Effector CD4-positive, alpha-beta T cell (primary cell): ENCODE measurements at regions not wholly inside any gene's neighbourhood (a gene's known extent, or its start where the extent isn't known, plus 50 kb on each side); places are given as distances from the start of the nearest gene placed in this dataset.

Source experiments
- DNase-seq: peaks from one replicate; pipeline ENCODE4 v3.0.0-alpha.2; 2020

DNA sequence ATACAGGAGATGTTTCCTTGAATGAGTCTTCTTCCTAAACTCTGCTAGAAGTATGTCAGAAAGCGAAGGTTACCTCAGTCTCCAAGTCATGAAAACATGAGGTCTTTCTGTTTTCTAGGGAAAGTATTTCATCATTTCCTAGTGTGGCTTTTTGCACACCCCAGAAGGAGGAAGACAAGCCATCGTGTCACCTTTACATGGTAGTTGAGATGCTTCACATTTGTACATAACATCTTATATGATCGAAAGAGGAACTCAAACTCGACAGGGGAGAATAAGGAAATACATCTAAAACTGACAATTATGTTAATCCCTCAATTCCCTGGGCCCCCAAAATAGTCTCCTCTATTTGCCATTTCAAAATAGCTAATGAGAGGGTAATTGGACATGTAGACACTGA, 214.1 kb upstream of the PLEKHG7 start:
- no peak for DNase-seq

DNA sequence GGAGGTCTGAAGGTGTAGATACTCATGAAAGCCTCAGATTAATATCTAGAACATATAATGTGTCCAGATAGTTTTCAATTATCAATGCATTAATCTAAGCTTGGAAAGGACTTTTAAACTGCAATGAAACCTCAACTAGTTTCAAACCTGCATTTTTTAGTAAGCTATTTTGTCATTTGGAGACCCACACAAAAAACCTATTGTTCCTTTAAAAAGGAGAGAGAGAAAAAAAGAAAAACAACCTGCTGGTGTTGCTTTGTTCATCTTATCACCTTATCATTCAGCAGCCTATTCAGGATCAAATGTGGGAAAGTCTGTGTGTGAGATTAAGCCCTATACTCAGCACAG, 215.7 kb upstream of the PLEKHG7 start:
- DNase-seq, result no peak

DNA sequence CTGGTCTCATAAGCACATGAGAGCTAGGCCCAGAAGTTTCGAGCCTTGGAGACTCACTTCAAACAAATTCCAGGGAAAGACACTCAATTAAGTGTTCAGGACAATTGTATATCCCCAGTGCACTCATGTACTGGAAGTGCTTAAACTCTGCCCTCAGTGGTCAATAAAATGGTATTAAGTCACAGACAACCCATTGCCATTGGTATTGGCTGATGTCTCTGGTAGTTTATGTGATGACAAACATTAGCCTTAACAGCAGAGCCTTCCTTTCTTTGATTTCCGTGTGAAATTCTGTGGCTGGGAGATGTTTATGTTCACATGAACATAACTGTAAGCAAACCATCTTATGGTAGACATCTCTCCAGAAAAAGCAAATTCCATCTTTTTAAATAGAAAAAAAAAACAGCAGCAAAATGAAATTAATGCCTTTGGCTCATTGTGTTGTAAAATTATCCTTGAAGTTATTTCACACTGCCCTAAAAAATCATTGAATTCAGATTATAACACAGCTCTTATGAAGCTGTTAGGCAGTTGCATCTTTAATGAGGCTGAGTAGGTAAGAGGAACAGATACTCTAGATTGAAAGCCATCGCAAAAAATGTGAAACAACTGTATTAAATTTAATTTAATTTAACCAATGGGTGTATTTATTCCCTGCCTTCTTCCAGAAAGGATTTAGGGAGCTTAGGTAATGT, 216.2 kb upstream of the PLEKHG7 start:
- DNase-seq, result no peak

DNA sequence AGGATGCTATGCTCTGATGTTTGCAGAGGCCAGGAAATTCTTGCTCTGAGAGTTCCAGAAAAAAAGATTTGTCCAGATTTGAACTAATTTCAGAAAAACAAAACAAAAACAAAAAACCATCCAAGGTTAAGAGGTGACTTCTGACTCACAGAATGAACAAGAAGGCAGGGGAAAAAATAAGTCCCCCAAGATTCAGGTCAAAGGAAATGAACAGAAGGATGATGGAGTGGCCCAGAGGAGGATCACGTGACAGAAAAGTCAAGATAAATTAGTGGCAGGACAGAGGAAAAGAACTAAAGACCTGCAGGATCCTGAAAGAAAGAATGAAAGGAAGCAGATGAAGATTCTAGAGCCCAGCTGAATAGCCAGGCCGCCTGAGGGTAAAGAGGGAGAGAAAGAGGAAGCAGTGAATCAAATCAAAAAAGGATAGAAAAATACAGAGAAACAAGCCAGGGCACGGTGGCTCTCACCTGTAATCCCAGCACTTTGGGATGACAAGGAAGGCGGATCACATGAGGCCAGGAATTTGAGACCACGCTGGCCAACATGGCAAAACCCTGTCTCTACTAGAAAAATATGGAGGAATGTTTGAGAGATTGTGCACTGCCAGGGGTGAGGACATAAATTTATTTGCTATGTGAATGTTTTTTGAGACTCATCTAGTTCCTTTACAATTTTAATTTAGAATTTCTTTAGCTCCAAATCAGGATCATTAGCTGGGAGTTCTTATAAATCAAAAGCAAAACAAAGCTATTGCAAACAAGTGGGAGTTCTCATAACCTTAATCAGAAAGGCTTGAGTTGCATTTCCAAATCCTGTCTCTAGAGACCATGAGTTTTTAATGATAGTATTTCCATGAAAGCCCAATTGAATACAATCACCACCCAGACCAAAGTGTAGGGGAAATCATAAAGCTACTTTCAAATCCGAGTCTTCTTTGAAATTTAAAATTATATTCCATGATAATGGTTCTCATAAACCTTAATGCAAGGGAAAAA, 217.1 kb upstream of the PLEKHG7 start:
- DNase-seq, result no peak

DNA sequence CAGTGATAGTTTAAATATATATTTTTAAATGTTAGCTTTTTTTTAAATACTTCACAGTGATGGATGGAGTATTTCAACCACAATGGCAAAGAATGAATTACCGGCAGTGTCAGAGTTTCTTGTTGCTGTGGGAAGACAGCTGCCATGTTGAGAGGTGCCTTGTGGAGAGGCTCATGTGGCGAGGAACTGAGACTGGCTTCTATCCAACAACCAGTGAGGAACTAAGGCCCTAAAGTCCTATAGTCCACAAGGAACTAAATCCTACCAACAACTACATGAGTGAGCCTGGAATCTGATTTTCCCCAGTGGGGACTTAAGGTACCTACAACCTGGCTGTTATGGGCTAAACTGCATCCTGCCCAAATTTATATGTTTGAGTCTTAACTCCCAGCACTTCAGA, 220.2 kb upstream of the PLEKHG7 start:
- no peak for DNase-seq

DNA sequence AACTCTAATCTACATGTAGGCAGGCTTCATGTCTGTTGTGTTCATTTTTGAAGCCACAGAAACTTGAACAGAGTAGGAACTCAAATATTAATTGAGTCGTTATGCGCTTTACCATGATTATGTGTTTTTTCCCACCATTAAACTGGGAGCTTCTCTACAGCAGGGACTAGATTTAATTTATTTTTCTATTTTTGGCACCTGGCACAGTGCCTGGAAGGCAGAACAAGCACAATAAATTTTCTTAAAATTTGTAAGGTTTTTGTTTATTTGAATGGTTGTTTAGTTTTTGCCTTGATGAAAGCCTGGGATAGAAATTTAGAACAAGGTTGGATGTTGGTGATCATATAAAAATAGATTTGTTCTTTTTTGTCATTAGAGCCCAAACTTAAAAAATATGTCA, 221.7 kb upstream of the PLEKHG7 start:
- no peak for DNase-seq

DNA sequence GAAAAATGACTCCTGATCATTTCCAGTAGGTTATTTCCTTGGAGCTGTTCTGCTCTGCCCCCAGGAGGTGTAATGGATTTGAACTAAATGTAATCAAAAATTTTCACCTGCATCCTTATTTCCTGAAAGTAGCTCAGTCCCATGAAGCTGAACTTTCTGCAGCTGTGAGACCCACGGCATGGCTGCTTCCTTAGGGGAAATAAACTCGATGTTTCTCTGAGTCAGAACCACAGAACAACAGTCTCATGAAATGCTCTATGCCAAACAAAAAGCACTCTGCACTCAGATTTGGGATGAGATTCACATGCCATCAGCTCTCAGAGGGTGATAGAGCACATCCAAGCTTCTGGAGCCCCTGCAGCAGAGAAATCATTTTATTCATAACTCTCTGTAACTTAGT, 224.1 kb upstream of the PLEKHG7 start:
- no peak for DNase-seq

DNA sequence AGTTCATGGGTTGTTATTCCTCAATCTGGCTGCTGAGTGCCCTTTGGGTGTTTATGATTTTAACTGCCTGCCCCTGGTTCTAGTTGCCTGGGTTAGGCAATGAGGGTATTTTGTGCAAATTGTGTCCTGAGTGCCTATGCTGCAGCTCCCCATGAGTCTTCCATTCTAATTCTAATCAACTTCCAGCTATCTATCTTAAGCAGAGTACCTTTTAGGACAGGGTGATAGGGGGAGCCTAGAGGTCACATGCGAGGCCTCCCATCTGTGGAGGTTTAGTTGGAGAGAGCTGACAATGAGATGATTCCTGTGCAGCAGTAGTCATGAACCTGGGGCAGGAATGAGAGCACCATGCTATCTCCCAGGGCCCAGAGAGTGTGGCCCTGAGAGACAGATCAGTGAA, 225.9 kb upstream of the PLEKHG7 start:
- DNase-seq, result no peak

DNA sequence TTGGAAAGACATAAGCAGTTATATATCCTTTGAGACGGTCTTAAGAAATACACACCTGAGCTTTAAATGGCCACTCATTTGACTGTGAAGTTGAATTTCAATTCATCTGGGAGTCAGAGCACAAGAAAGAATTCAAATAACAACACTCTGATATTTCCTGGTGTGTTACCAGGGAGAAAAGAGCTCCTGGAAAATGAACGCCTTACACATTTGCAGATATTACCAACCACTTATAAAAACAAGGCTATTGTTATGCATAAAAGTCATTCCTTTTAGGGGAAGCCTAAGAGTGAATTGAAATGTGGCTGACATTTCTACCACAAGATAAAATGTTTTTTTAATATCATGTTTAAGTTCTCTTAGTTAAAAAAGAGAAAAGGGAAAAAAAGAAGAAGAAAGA, 229.2 kb upstream of the PLEKHG7 start:
- no peak for DNase-seq

DNA sequence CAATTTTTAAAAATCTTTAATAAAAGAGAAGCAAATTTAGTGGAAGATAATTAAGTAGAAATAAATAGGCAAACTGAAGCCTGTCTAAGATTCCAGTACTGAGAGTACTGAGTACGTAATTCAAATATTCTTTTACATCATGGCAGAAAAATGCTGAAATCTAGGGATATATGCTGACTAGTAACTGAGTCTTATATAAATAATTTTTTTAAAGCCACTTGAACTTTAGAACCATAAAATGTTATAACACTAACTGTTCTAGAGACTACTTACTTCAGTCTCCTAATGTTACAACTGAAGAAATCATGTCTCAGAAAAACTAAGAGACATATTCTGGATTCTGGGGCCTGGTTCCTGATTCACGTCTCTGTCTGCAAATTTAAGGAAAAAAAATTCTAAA, 230.6 kb upstream of the PLEKHG7 start:
- no peak for DNase-seq

DNA sequence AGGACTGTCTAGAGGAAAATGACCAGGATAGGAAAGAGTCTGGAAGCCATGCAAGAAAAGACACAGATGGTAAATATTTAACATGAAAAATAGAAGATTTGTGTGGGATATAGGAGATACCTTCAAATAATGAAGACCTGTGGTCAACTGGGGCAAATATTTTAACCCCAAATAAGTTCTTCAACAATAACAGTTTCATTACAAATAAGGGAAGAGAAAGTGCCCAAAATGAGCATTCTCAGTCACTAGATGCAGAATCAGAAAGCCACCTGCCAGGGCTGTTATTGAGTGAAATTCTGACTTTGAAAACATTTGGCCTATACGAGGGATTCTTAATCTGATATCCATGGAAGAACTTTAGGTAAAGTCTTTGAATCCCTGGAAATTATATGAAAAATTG, 231.2 kb upstream of the PLEKHG7 start:
- DNase-seq, result no peak

DNA sequence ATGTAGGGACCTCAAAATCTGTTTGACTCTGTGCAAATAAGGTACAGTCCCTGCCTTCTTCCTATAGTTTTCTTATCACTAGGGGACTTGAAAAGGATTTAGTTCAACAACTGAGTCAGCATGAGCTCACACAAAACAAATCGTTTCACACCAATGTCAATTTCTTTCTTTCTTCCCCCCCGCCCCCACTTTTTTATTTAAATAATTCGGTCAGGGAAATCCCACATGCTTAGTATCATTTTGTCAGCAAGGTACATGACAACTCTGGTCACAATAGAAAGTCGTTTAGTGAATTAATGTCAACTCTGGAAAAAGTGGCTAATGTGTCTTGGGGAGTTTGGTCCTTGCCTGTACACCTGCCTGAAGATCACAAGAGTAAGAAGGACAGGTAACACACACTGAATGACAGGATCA, 232.2 kb upstream of the PLEKHG7 start:
- no peak for DNase-seq

DNA sequence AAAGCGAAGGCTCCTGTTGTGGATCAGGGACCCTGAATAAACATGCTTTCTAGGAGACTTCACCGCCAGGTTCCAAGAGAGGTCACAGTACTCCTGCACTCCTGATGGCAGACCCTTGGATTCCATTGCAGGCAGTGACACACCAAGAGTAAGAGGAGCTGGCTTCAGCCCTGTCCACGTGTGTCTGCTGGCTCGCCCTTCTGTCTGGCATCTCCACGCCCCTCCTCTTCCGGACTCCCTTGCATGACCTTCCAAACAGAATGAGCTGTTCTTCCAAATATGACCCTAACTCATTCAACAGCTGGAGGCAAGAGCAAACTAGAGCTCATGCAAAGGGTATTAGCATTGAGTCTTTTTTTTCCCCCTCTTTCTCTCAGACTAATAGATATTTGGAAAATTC, 233.0 kb upstream of the PLEKHG7 start:
- no peak for DNase-seq

DNA sequence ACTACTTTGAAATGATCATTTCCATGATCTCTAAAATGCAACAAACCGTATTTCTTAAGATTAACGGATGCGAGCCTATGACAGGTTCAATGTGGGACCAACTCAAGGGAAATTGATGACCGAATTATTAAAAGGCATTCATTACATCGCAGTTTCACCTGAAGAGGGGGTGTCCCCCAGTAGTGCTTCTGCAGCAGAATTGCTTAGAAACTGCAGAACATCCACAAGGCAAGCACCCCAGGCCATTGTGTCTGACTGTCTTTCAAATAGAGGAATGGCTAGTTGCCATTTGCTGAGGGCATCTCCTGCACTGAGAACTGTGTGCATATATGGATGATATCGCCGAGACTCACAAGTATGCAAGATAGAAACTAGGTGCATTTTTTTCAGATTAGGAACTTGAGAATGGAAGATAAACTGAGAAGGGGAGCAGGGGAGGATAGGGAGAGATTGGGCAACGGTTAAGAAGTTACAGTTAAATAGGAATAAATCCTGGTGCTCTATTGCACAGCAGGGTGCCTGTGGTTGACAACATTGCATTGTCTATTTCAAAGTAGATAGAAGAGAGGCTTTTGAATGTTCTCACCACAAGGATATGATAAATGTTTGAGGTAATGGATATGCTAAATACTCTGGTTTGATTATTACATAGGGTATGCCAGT, 234.3 kb upstream of the PLEKHG7 start:
- no peak for DNase-seq

DNA sequence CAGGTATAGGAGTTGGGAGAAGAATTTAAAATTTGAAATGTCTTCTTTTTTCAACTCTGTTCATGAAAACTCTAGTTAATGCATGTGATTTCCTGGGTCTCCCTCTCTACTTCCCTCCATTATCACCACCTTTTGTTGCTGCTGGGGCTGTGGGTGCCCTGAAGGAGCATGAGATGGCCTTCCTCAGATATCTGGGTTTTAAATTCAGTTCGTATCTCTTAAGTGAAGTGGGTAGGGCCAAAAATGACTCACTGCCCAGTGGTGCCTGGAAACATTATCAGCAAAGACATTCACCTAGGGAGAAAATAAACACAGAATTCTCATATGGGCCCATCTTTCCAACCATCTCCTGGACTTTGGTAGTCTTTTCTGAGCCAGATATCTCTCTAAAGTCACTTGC, 234.9 kb upstream of the PLEKHG7 start:
- DNase-seq, result no peak

DNA sequence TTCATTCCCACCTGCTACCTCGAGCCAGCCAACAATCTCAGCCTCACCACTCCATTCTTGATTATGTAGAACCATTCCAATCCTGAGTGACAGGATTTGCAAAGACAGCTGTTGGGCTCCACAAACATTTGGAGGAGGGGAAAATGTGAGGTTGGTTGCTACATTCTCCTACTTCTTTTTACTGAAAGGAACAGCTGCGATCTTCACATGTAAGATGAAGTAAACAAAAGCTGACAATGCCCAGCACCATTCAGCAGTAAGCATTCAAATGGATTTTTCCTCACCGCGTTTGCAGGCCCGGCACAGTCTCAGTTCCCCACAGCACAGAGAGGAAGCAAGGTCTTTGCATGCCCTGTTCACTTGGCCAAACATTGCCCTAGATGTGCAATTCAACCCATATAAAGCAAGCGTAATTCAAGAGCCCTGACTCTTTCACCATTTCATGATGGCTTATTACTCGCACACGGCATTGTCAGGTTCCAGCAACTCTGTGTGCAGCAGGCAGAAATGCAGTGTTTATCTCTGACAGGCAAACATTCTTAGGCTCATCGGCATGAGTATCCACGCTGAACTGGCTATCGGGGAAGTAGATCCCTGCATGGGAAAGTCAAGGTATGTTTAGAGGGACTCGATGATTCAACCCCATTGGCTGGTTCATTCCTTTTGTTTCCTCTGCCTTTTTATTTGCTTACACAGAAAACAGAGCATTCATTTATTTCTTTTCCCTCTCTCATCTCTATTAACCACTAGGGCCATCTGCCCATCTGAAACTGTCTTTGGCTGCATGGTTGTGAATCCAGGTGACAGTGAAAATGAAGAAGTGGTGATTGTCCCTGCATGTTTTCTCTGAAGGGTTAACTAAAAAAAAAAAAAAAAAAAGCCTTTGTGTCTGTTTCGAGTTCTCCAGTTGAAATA, 236.1 kb upstream of the PLEKHG7 start:
- DNase-seq, result no peak

DNA sequence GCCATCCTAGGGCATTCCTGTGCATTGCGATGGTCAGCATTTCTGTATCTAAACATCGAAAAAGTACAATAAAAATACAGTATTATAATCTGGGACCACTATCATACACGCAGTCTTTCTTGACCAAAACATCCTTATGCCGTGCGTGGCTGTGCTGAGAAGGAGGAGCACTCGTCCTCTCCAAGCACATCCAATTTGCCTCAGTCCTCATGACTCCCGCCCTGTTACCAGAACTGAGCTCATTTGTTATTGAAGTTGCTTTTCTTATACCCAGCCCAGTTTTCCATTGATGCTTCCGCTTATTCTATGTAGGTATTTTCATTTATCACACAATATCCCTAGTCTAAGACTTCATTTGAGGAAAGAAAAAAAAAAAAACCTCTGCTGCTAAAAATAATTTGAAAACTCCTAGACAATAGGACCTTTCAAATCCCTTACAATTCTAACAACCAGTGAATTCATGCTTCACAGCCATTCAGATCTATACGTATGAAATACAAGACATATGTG, 236.9 kb upstream of the PLEKHG7 start:
- no peak for DNase-seq

DNA sequence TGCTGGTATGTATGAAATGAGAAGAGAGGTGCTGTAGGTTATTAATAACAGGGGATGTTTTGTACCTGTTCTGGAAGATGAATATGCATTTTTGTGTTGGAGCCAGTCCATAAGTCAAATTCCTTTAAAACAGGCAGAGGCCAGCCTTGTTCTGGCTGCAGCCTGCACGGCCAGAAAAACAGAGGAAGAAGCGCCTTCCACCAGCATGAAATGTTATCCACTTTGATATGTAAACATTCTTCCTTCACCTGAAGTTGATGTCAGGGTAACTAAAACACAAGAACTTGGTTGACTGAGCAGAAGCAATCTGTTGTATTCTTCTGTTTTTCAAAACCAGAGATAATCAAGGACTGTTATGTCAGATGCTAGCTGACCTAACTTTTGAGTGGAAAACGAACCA, 237.9 kb upstream of the PLEKHG7 start:
- DNase-seq, result no peak

DNA sequence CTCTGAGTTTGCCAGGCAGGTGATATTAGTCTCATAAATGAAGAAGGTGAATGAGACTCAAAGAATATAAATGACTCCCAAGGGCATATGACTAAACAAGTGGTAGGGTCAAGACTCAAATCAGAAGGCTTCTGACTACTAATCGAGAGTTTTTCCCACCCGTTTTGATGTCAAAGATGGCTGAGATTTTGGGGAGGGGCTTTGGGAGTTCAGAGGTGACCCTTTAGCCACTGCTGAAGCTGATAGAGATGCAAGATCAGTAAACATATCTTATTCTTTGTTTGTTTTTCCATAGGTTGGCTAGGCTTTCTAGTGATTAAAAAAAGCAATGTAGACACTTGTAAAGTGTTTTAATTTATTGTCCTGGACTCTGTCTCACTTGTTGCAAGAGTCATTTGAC, 239.6 kb upstream of the PLEKHG7 start:
- no peak for DNase-seq

DNA sequence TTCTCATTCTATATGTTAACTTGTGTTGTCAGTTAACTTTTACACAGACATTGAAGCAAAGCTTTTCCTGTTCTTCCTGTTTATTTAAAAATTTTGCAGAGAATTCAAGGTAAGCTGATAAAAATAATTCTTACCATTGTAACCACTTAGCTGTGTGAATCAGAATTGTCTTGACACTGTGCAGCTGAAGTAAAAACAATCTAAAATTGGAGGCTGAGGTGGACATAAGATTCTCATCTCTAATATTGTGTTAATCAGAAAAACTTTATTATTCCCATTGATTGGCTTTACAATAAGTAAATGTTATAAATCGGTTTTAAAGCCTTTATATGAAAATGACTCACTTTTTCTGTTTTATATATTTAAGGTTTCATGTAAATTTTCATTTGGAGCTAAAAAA, 240.3 kb upstream of the PLEKHG7 start:
- no peak for DNase-seq

DNA sequence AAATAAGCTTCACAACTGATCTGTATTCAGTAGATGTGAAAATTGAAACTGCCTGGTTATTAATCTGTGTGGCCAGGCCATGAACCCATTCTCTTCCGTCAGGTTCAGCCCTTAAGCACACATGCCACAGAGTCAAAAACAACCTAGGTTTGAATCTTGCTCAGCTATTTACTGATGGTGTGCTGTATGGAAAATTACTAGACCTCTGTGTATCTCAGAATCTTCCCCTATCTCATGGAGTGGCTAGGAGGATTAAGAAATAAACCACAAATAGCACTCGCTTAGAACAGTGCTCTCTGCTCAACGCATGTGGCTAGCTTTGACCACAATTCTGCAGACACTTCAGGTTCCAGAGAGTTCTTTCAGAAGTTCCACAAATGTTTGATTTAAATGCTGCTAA, 240.7 kb upstream of the PLEKHG7 start:
- DNase-seq, result no peak

DNA sequence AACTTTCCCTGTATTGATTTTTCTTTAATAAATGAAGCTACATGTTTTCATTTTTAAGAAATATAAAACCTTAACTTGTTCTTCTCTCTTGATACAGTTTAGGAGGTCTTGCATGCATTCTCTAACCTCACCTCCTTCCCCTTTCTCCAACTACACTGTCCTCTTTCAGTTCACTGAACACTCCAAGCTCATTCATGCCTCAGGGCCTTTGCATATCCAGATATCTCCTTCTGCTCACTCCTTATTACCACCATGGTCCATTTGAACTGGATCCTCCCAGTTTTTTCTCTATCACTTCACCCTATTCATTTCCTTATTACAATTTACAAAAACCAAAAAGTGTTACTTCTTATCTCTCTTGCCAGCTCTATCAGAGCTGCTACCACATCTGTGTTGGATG, 242.9 kb upstream of the PLEKHG7 start:
- DNase-seq, result no peak

DNA sequence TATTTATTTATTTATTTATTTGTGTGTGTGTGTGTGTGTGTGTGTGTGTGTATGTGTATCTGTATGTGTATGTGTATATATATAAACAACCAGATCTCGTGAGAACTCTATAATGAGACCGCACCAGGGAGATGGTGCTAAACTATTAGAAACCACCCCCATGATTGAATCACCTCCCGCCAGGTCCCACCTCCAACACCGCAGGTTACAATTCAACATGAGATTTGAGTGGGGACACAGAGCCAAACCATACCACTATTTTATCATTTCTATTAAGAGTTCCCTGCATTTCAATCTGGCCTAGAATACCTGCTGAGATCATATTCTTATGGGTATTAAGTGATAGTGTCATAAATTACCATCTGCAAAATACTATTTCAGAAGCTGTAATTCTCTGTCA, 243.8 kb upstream of the PLEKHG7 start:
- no peak for DNase-seq
